ENCODE measurements at regions not wholly inside any gene's neighbourhood (a gene's known extent, or its start where the extent isn't known, plus 50 kb on each side); places are given as distances from the start of the nearest gene placed in this dataset.

DNA sequence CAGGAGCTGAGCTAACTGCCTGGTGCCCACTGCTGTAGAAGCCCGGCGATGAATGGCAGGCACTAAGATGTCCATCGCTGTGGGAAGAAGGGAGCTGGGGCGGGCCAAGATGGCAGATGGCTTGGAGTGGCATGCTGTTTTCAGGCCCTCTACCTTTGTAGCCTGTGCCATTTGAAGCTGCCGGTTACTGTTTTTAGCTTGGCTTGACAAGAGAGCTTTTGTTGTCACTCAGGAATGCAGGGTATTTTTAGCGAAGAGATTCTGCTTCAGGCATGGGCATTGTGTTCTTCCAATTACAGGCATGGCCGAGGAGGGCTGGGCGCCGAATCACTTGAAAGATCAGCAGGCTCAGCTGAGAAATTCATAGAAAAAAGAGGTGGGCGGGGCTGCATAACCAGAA lies 348.7 kb downstream of the RPS6KC1 start:
- peaks cover 4% of the 10 kb centered on the region for H3K9me3 Mint-ChIP-seq (ENCODE audit: unreplicated experiment)
- H3K36me3 Mint-ChIP-seq (ENCODE audit: unreplicated experiment): no peaks in the 10 kb centered on the region
- H3K4me1 Mint-ChIP-seq (ENCODE audit: unreplicated experiment): no peaks in the 10 kb centered on the region
- no peak overlapping the region for H3K27ac Mint-ChIP-seq (ENCODE audit: unreplicated experiment)
- no peaks in the 10 kb centered on the region for H3K27me3 Mint-ChIP-seq (ENCODE audit: unreplicated experiment)
- TF ChIP-seq, protein P1, sequence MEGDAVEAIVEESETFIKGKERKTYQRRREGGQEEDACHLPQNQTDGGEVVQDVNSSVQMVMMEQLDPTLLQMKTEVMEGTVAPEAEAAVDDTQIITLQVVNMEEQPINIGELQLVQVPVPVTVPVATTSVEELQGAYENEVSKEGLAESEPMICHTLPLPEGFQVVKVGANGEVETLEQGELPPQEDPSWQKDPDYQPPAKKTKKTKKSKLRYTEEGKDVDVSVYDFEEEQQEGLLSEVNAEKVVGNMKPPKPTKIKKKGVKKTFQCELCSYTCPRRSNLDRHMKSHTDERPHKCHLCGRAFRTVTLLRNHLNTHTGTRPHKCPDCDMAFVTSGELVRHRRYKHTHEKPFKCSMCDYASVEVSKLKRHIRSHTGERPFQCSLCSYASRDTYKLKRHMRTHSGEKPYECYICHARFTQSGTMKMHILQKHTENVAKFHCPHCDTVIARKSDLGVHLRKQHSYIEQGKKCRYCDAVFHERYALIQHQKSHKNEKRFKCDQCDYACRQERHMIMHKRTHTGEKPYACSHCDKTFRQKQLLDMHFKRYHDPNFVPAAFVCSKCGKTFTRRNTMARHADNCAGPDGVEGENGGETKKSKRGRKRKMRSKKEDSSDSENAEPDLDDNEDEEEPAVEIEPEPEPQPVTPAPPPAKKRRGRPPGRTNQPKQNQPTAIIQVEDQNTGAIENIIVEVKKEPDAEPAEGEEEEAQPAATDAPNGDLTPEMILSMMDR (IDR thresholded peaks at IDR 0.05): no peak
- DNase-seq (ENCODE audit: extremely low spot score, unreplicated experiment): no peak
- no peak overlapping the region for H3K4me3 Mint-ChIP-seq (ENCODE audit: unreplicated experiment)

DNA sequence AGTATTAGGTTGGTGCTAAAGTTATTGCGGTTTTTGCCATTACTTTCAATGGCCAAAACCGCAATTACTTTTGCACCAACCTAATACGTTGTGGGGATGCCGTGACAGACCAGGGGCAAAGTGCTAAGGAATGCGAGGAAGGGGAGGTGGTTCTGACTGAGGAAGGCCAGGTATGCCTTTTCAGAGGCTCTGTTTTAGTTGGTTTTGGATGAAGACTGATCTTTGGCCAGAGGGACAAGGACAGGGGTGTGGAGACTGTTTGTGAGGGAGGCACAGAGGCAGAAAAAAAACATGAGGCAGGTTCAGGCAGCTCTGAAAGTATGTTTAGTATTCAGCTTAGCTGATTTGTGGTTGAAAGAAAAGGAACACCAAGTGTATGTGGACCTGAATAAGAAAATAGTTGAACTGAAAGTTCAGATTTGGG lies 358.2 kb downstream of the RPS6KC1 start:
- H3K4me3 Mint-ChIP-seq (ENCODE audit: unreplicated experiment): no peak overlapping the region
- H3K27me3 Mint-ChIP-seq (ENCODE audit: unreplicated experiment): no peaks in the 10 kb centered on the region
- H3K4me1 Mint-ChIP-seq (ENCODE audit: unreplicated experiment): no peaks in the 10 kb centered on the region
- no peaks in the 10 kb centered on the region for H3K9me3 Mint-ChIP-seq (ENCODE audit: unreplicated experiment)
- DNase-seq (ENCODE audit: extremely low spot score, unreplicated experiment): no peak
- TF ChIP-seq, protein P1 (IDR thresholded peaks at IDR 0.05): no peak
- no peaks in the 10 kb centered on the region for H3K36me3 Mint-ChIP-seq (ENCODE audit: unreplicated experiment)
- no peak overlapping the region for H3K27ac Mint-ChIP-seq (ENCODE audit: unreplicated experiment)

DNA sequence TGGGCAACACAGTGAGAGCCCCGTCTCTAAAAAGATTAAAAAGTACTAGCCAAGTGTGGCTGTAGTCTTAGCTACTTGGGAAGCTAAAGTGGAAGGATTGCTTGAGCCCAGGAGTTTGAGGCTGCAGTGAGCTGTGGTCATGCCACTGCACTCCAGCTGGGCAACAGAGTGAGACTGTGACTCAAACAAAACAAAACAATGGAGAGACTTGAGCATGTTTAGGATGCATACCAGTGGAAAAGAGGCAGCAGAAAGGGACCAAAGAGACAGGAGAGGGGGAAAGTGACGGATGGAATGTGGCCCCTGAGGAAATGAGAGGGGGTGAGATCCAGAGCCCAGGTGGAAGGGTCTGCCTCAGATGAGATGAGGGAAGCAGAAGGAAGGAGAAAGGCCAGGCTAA lies 358.9 kb downstream of the RPS6KC1 start:
- Mint-ChIP-seq H3K4me3 (ENCODE audit: unreplicated experiment) (no peak overlapping the region), H3K27ac (ENCODE audit: unreplicated experiment) (no peak overlapping the region), H3K9me3 (ENCODE audit: unreplicated experiment) (no peaks in the 10 kb centered on the region)

DNA sequence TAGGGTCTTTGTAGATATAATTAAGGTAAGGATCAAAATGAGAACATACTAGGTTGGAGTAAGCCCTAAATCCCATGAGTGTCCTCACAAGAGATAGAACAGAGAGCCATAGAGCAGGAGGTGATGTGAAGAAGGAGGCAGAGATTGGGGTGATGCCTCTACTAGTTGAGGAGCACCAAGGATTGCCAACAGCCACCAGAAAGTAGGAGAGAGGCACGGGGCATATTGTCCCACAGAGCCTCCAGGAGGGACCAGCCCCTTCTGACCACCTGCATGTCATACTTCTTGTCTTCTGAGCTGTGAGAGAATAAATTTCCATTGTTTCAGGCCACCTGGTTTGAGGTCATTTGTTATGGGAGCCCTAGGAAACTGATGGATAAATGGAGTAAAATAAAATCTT lies 363.3 kb downstream of the RPS6KC1 start:
- no peaks in the 10 kb centered on the region for H3K9me3 Mint-ChIP-seq (ENCODE audit: unreplicated experiment)
- TF ChIP-seq, protein P1 (IDR thresholded peaks at IDR 0.05): no peak

More for the DNA sequence above, 358.9 kb downstream of the RPS6KC1 start:
- no peaks in the 10 kb centered on the region for H3K4me1 Mint-ChIP-seq (ENCODE audit: unreplicated experiment)
- TF ChIP-seq, protein P1 (IDR thresholded peaks at IDR 0.05): no peak
- no peak for DNase-seq (ENCODE audit: extremely low spot score, unreplicated experiment)
- no peaks in the 10 kb centered on the region for H3K27me3 Mint-ChIP-seq (ENCODE audit: unreplicated experiment)
- no peaks in the 10 kb centered on the region for H3K36me3 Mint-ChIP-seq (ENCODE audit: unreplicated experiment)

DNA sequence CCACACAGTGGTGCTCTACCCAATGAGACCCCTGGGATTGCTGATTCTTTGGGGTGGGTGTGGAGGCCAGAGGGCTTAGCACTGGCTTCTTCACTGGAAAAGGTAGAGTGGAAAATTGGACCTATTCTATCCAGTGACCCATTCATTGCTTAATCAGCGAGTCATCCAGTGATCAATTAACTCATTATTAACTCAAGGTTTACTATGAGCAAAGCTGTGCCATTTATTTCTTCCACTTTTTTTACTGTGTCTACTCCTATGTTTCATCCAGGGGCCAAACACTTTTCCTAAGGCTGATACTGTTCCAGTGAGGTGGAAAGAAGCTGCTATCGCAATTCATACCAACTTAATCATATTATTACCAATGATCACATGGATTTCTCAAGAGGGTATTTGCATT lies 363.9 kb downstream of the RPS6KC1 start:
- DNase-seq (ENCODE audit: extremely low spot score, unreplicated experiment): no peak
- H3K9me3 Mint-ChIP-seq (ENCODE audit: unreplicated experiment): no peaks in the 10 kb centered on the region
- no peaks in the 10 kb centered on the region for H3K27me3 Mint-ChIP-seq (ENCODE audit: unreplicated experiment)
- no peak overlapping the region for H3K27ac Mint-ChIP-seq (ENCODE audit: unreplicated experiment)
- TF ChIP-seq, protein P1 (IDR thresholded peaks at IDR 0.05): no peak
- no peak overlapping the region for H3K4me3 Mint-ChIP-seq (ENCODE audit: unreplicated experiment)
- H3K4me1 Mint-ChIP-seq (ENCODE audit: unreplicated experiment): no peaks in the 10 kb centered on the region
- no peaks in the 10 kb centered on the region for H3K36me3 Mint-ChIP-seq (ENCODE audit: unreplicated experiment)

More for the DNA sequence above, 363.3 kb downstream of the RPS6KC1 start:
- no peaks in the 10 kb centered on the region for H3K36me3 Mint-ChIP-seq (ENCODE audit: unreplicated experiment)
- H3K4me3 Mint-ChIP-seq (ENCODE audit: unreplicated experiment): no peak overlapping the region
- H3K27me3 Mint-ChIP-seq (ENCODE audit: unreplicated experiment): no peaks in the 10 kb centered on the region
- no peak for DNase-seq (ENCODE audit: extremely low spot score, unreplicated experiment)
- no peak overlapping the region for H3K27ac Mint-ChIP-seq (ENCODE audit: unreplicated experiment)
- no peaks in the 10 kb centered on the region for H3K4me1 Mint-ChIP-seq (ENCODE audit: unreplicated experiment)

Data from osteocyte (in vitro differentiated cells).